C4-2B (cell line): ENCODE measurements at regions not wholly inside any gene's neighbourhood (a gene's known extent, or its start where the extent isn't known, plus 50 kb on each side); places are given as distances from the start of the nearest gene placed in this dataset.
"Not testable (repeated sequence)": the region's sequence is repeated elsewhere in the genome, so short reads cannot be mapped to it uniquely, and the experiment has no call there.

ENCODE experiments used
- H3K27ac ChIP-seq: fragments of 450-650 bp; 2 replicates; pipeline ENCODE4 v1.5.1; 2017
- CTCF ChIP-seq: fragments of 450-650 bp; conservative IDR thresholded peaks from 2 replicates; pipeline ENCODE4 v1.5.1; 2017; ENCODE audit warnings: mild to moderate bottlenecking
- ZFX ChIP-seq: fragments of 450-650 bp; IDR thresholded peaks from 2 replicates; pipeline ENCODE4 v1.6.1; 2017

GRCh38 chr7:131827421-131827820 is 271.0 kb upstream of the PODXL start:
- TF ChIP-seq ZFX (no peak), CTCF (no peak)
- no peak overlapping the region for H3K27ac ChIP-seq

- no peak overlapping the region for H3K27ac ChIP-seq
- TF ChIP-seq ZFX (no peak), CTCF (no peak)
Observed at GRCh38 chr7:131826960-131827359, 270.5 kb upstream of the PODXL start.

DNA sequence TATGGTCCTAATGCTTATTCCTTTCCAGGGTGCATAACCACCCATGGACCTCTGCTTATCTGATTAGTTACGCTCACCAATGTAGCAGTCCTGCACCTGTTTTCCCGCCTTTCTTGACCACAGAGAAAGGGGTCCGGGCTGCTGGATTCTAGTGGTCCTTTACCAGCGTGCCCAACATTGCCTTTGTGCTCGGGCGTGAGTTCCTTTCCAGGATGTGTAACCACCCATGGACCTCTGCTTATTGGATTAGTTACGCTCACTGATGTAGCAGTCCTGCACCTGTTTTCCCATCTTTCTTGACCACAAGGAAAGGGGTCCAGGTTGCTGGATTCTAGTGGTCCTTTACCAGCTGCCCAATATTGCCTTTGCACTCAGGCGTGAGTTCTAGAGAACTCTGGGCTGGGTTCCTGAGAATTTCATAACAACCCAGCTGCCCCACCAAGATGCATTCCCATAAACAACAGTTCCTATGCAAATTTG is 267.6 kb upstream of the PODXL start:
- H3K27ac ChIP-seq: not testable (repeated sequence)

GRCh38 chr7:131819891-131820290 is 263.5 kb upstream of the PODXL start:
- TF ChIP-seq CTCF (no peak), ZFX (no peak)
- no peak overlapping the region for H3K27ac ChIP-seq

GRCh38 chr7:131816391-131817007 is 260.1 kb upstream of the PODXL start:
- no peak overlapping the region for H3K27ac ChIP-seq
- TF ChIP-seq ZFX (no peak), CTCF (no peak)

- H3K27ac ChIP-seq: no peak overlapping the region
- TF ChIP-seq CTCF (no peak), ZFX (no peak)
Observed at GRCh38 chr7:131808736-131809135, 252.3 kb upstream of the PODXL start.

DNA sequence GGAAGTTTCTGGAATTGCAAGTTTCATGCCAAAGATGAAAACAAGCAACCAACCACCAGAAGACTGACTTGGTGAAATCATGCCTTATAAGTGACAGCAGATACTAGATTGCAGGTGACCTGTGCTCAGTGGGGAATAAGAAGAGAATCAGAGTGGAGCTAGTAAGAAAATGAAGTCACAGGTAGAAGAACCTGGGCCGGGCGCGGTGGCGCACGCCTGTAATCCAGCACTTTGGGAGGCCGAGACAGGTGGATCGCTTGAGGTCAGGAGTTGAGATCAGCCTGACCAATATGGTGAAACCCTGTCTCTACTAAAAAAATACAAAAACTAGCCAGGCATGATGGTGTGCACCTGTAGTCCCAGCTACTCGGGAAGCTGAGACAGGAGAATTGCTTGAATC is 251.7 kb upstream of the PODXL start:
- not testable (repeated sequence) for H3K27ac ChIP-seq

GRCh38 chr7:131803816-131804215 is 247.4 kb upstream of the PODXL start:
- no peak overlapping the region for H3K27ac ChIP-seq
- TF ChIP-seq ZFX (no peak), CTCF (no peak)
